Natural killer cell (primary cell): ENCODE measurements at regions not wholly inside any gene's neighbourhood (a gene's known extent, or its start where the extent isn't known, plus 50 kb on each side); places are given as distances from the start of the nearest gene placed in this dataset.
"Not testable (repeated sequence)": the region's sequence is repeated elsewhere in the genome, so short reads cannot be mapped to it uniquely, and the experiment has no call there.

Experiments used
- ATAC-seq, 3 donors: fragments of 150-1000 bp in 2 of 3; fragments of 200-7000 bp in 1 of 3; cut with Tn5 transposase; 1 replicate in 1 of 3; 2 replicates in 2 of 3; pipeline ENCODE4 v1.10.0; 2021; ENCODE audit warnings: mild to moderate bottlenecking in 2 of 3, moderate library complexity in 2 of 3
- DNase-seq, 2 donors: peaks; one replicate each; pipeline versions ENCODE4 v3.0.0 to v3.0.0-alpha.2; 2013 to 2021; ENCODE audit warnings: mixed read lengths in 1 of 2
- H3K27ac ChIP-seq: one replicate; pipeline ENCODE4 v1.5.1; 2013; ENCODE audit warnings: mild to moderate bottlenecking, low read length
- H3K27me3 ChIP-seq: one replicate; pipeline ENCODE4 v1.6.1; 2013; ENCODE audit warnings: low read length; ENCODE audit not compliant: control insufficient read depth, insufficient read depth
- H3K36me3 ChIP-seq: one replicate; pipeline ENCODE4 v1.6.1; 2013; ENCODE audit warnings: low read length; ENCODE audit not compliant: control insufficient read depth, insufficient read depth
- H3K4me1 ChIP-seq: one replicate; pipeline ENCODE4 v1.6.1; 2013; ENCODE audit warnings: low read length; ENCODE audit not compliant: control insufficient read depth, insufficient read depth
- H3K4me3 ChIP-seq: one replicate; pipeline ENCODE4 v1.5.1; 2013; ENCODE audit warnings: low read length
- H3K9me3 ChIP-seq: one replicate; pipeline ENCODE4 v1.6.1; 2013; ENCODE audit warnings: low read length; ENCODE audit not compliant: control insufficient read depth, insufficient read depth
- H3K27ac Mint-ChIP-seq, 2 donors: one replicate each; pipeline ENCODE4 v1.8.0; 2022; ENCODE audit warnings: mild to moderate bottlenecking in 2 of 2, mixed read lengths in 2 of 2, moderate library complexity in 1 of 2
- H3K27me3 Mint-ChIP-seq, 2 donors: one replicate each; pipeline ENCODE4 v1.8.0; 2022; ENCODE audit warnings: low read depth in 2 of 2, mixed read lengths in 2 of 2
- H3K36me3 Mint-ChIP-seq: one replicate; pipeline ENCODE4 v1.8.0; 2022; ENCODE audit warnings: mixed read lengths
- H3K4me1 Mint-ChIP-seq, 2 donors: one replicate each; pipeline ENCODE4 v1.8.0; 2022; ENCODE audit warnings: mixed read lengths in 2 of 2
- H3K4me3 Mint-ChIP-seq: one replicate; pipeline ENCODE4 v1.8.0; 2022; ENCODE audit warnings: mild to moderate bottlenecking, moderate library complexity, mixed read lengths
- H3K9me3 Mint-ChIP-seq, 2 donors: one replicate each; pipeline ENCODE4 v1.8.0; 2022; ENCODE audit warnings: mixed read lengths in 2 of 2
- WGBS: methylation state at CpG from one replicate; pipeline ENCODE4 v1.1.7; 2013; ENCODE audit warnings: missing lambda C conversion rate; ENCODE audit not compliant: insufficient coverage; 5-methylcytosine and 5-hydroxymethylcytosine counted together
- intact Hi-C: fragments of 100-400 bp; cut with micrococcal nuclease; formaldehyde crosslinking; loops from one replicate; pipeline ENCODE4 v1.14.2; 2022

- H3K27ac ChIP-seq, H3K27me3 ChIP-seq, intact Hi-C loops, H3K9me3 Mint-ChIP-seq, H3K4me3 Mint-ChIP-seq, H3K27me3 Mint-ChIP-seq, DNase-seq, H3K4me1 Mint-ChIP-seq, H3K36me3 Mint-ChIP-seq, H3K27ac Mint-ChIP-seq, H3K9me3 ChIP-seq, H3K4me3 ChIP-seq, H3K36me3 ChIP-seq, H3K4me1 ChIP-seq: not testable (repeated sequence)
- WGBS: no CpG with 5 or more reads among the region's 4 CpGs
- peak in 1 of 3 donors; percentile 5 for ATAC-seq
These were observed 50.6 kb upstream of the ARL17B start for GRCh38 chr17:46412156-46412555.

- H3K9me3 ChIP-seq, H3K27ac ChIP-seq, H3K36me3 Mint-ChIP-seq, H3K4me3 ChIP-seq, H3K9me3 Mint-ChIP-seq, H3K36me3 ChIP-seq, H3K27ac Mint-ChIP-seq, H3K4me3 Mint-ChIP-seq, DNase-seq, H3K4me1 Mint-ChIP-seq, H3K4me1 ChIP-seq, H3K27me3 ChIP-seq, H3K27me3 Mint-ChIP-seq, intact Hi-C loops: not testable (repeated sequence)
- peak; percentile 87 to 97 (median 88) for ATAC-seq
- WGBS: no CpG with 5 or more reads among the region's 5 CpGs
These were observed 49.7 kb upstream of the ARL17B start for GRCh38 chr17:46411172-46411852.
